ENCODE measurements at regions not wholly inside any gene's neighbourhood (a gene's known extent, or its start where the extent isn't known, plus 50 kb on each side); places are given as distances from the start of the nearest gene placed in this dataset.

DNA sequence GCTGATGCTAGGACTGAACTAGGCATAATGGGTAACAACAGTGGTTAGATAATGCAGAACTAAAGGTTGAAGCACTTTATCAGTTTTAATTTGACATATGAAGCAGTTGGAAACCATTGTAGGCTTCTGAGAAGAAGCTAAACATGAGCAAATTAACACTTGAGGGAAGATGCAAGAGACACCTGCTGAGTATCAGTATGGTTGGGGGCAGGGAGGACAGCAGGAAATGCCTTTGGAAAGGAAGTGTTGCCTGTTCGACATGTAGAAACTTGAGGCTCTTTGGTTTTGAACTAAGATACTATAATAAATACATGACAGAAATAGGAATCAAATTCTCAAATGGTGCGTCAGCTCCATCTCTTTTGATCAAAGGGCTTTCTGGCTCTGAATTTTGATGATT lies 115.6 kb downstream of the FHIP1A start:
- intact Hi-C loops (cut with micrococcal nuclease), result no loop called here
- no peak for ATAC-seq (ENCODE audit: low read depth)

More for the DNA sequence above, 115.6 kb downstream of the FHIP1A start:
- H2BK15ac ChIP-seq (ENCODE audit: low read depth, low read length), result no peak overlapping the region
- in situ Hi-C loops (cut with MboI; ENCODE audit: low sequenced_read_pairs) (no loop called here), dilution Hi-C loops (cut with HindIII; ENCODE audit: low sequenced_read_pairs, unreplicated experiment) (no loop called here)
- no peak overlapping the region for H4K91ac ChIP-seq (ENCODE audit: insufficient read depth, low read depth, low read length)
- no peak overlapping the region for H2BK20ac ChIP-seq (ENCODE audit: low read depth, low read length)
- H3K27ac ChIP-seq (ENCODE audit: insufficient read depth, low read length), result no peak overlapping the region
- H4K5ac ChIP-seq (ENCODE audit: low read depth, low read length), result no peak overlapping the region
- H2AFZ ChIP-seq (replicated peaks; ENCODE audit: low read length, poor library complexity), result no peak overlapping the region
- no peaks in the 10 kb centered on the region for H3K9me3 ChIP-seq (ENCODE audit: control insufficient read depth, insufficient read depth, low read length)
- H3K27me3 ChIP-seq (ENCODE audit: control insufficient read depth, insufficient read depth, low read length), result peaks cover 5% of the 10 kb centered on the region
- no peak for DNase-seq
- ChIA-PET POLR2A (ENCODE audit: unreplicated experiment) (no interaction called here), CTCF (no interaction called here)
- TF ChIP-seq FOS (IDR thresholded peaks at IDR 0.05; ENCODE audit: low read depth, low read length), result no peak
- TF ChIP-seq, protein P1, sequence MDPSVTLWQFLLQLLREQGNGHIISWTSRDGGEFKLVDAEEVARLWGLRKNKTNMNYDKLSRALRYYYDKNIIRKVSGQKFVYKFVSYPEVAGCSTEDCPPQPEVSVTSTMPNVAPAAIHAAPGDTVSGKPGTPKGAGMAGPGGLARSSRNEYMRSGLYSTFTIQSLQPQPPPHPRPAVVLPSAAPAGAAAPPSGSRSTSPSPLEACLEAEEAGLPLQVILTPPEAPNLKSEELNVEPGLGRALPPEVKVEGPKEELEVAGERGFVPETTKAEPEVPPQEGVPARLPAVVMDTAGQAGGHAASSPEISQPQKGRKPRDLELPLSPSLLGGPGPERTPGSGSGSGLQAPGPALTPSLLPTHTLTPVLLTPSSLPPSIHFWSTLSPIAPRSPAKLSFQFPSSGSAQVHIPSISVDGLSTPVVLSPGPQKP (IDR thresholded peaks at IDR 0.05; ENCODE audit: borderline replicate concordance, low read depth, low read length), result no peak
- TF ChIP-seq, protein P2, sequence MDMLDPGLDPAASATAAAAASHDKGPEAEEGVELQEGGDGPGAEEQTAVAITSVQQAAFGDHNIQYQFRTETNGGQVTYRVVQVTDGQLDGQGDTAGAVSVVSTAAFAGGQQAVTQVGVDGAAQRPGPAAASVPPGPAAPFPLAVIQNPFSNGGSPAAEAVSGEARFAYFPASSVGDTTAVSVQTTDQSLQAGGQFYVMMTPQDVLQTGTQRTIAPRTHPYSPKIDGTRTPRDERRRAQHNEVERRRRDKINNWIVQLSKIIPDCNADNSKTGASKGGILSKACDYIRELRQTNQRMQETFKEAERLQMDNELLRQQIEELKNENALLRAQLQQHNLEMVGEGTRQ (IDR thresholded peaks at IDR 0.05; ENCODE audit: low read depth, low read length), result no peak
- TF ChIP-seq CEBPB (IDR thresholded peaks at IDR 0.05; ENCODE audit: low read depth, low read length), result no peak
- no peak for TF ChIP-seq MXI1 (IDR thresholded peaks at IDR 0.05; ENCODE audit: borderline replicate concordance, low read depth, low read length)
- no peak for TF ChIP-seq RFX5 (IDR thresholded peaks at IDR 0.05; ENCODE audit: low read depth, low read length)
- no peak for TF ChIP-seq MAFK (IDR thresholded peaks at IDR 0.05; ENCODE audit: low read depth, low read length)
- no peak for TF ChIP-seq RAD21 (IDR thresholded peaks at IDR 0.05; ENCODE audit: low read length)
- TF ChIP-seq POLR2A (IDR thresholded peaks at IDR 0.05; ENCODE audit: low read depth, low read length), result no peak
- TF ChIP-seq SMC3 (IDR thresholded peaks at IDR 0.05; ENCODE audit: low read depth, low read length), result no peak
- no peak for TF ChIP-seq RCOR1 (IDR thresholded peaks at IDR 0.05; ENCODE audit: insufficient replicate concordance, low read length)
- no peak for TF ChIP-seq MAZ (IDR thresholded peaks at IDR 0.05; ENCODE audit: borderline replicate concordance, low read depth, low read length)
- TF ChIP-seq CHD1 (IDR thresholded peaks at IDR 0.05; ENCODE audit: low read depth, low read length), result no peak
- TF ChIP-seq NFE2L2 (IDR thresholded peaks at IDR 0.05; ENCODE audit: low read depth, low read length), result no peak
- TF ChIP-seq CTCF (conservative IDR thresholded peaks at IDR 0.05; ENCODE audit: low read depth, low read length), result no peak
- no peak for TF ChIP-seq BHLHE40 (IDR thresholded peaks at IDR 0.05; ENCODE audit: low read depth, low read length)
- no peaks in the 10 kb centered on the region for H3K9me1 ChIP-seq (ENCODE audit: insufficient read depth, low read length)
- H4K8ac ChIP-seq (ENCODE audit: low read depth in 2 of 2, low read length in 2 of 2), result no peak overlapping the region
- no peak overlapping the region for H2BK5ac ChIP-seq (ENCODE audit: low read depth, low read length, poor library complexity, severe bottlenecking)
- no peak overlapping the region for H3K18ac ChIP-seq (ENCODE audit: low read depth, low read length)
- whole genome bisulfite sequencing, 2 experiments (ENCODE audit: extremely low coverage in 2 of 2, insufficient read length in 1 of 2), result no CpG with 5 or more reads among the region's 2 CpGs
- H3K79me1 ChIP-seq (ENCODE audit: low read depth in 1 of 2, low read length in 2 of 2), result no peaks in the 10 kb centered on the region
- H3K9ac ChIP-seq (ENCODE audit: low read depth, low read length), result no peak overlapping the region
- H3K4me1 ChIP-seq (ENCODE audit: control insufficient read depth, insufficient read depth, low read length), result no peaks in the 10 kb centered on the region
- H3K14ac ChIP-seq (replicated peaks; ENCODE audit: low read depth, low read length), result no peak overlapping the region
- no peak overlapping the region for H3K23ac ChIP-seq (ENCODE audit: low read depth, low read length)
- no TSS peak for BruUV-seq (replicated peaks)
- no peak overlapping the region for H3K4me2 ChIP-seq (ENCODE audit: low read depth, low read length)
- H3K4ac ChIP-seq (ENCODE audit: low read depth, low read length), result no peak overlapping the region
- H3K36me3 ChIP-seq (ENCODE audit: control insufficient read depth, insufficient read depth, low read length), result no peaks in the 10 kb centered on the region
- no peak overlapping the region for H2AK9ac ChIP-seq (replicated peaks; ENCODE audit: low read depth, low read length, poor library complexity)
- H4K20me1 ChIP-seq (ENCODE audit: insufficient read depth, low read length), result no peaks in the 10 kb centered on the region
- H2AK5ac ChIP-seq (ENCODE audit: low read depth, low read length), result no peak overlapping the region
- no peak overlapping the region for H3K4me3 ChIP-seq (ENCODE audit: insufficient read depth, low read depth, low read length)
- no peak overlapping the region for H2BK120ac ChIP-seq (ENCODE audit: low read depth, low read length)
- no peak overlapping the region for H3K56ac ChIP-seq (ENCODE audit: extremely low read depth, insufficient read depth, low read length)

Measured in IMR-90 (cell line).